IMR-90 (cell line): ENCODE measurements at regions not wholly inside any gene's neighbourhood (a gene's known extent, or its start where the extent isn't known, plus 50 kb on each side); places are given as distances from the start of the nearest gene placed in this dataset.

ENCODE experiments used
- ATAC-seq: fragments of 200-7000 bp; cut with Tn5 transposase; 2 replicates; pipeline ENCODE4 v1.9.1; 2020; ENCODE audit warnings: low read depth, mild to moderate bottlenecking, moderate library complexity
- BruUV-seq: library from RNA; stranded (reverse); fragments of 400-500 nt; replicated peaks from 2 replicates; lab custom pipeline; 2021; lab: Mats Ljungman, UMichigan
- CTCF ChIA-PET: fragments of 300-600 bp; formaldehyde crosslinking; extraction: SDS; loops from one replicate; lab custom pipeline; 2021; ENCODE audit warnings: antibody characterized with exemption; lab: Yijun Ruan, JAX
- POLR2A ChIA-PET: fragments of 300-600 bp; sonication (Branson Sonifier 250); formaldehyde crosslinking; loops from one replicate; lab custom pipeline; 2022; ENCODE audit warnings: antibody characterized with exemption; ENCODE audit not compliant: unreplicated experiment; lab: Charles Lee
- DNase-seq: peaks from one replicate; pipeline ENCODE4 v3.0.0; 2013
- H2AFZ ChIP-seq: replicated peaks from 2 replicates; pipeline ENCODE3; 2013; ENCODE audit warnings: low read length, mild to moderate bottlenecking; ENCODE audit not compliant: poor library complexity
- H2AK5ac ChIP-seq: 2 replicates; pipeline ENCODE4 v1.6.1; 2013; ENCODE audit warnings: low read depth, low read length, inconsistent platforms
- H2AK9ac ChIP-seq: replicated peaks from 2 replicates; pipeline ENCODE3; 2013; ENCODE audit warnings: mild to moderate bottlenecking, low read depth, low read length, moderate library complexity; ENCODE audit not compliant: poor library complexity
- H2BK120ac ChIP-seq: 2 replicates; pipeline ENCODE4 v1.6.1; 2013; ENCODE audit warnings: low read depth, low read length, inconsistent platforms
- H2BK15ac ChIP-seq: 3 replicates; pipeline ENCODE4 v1.6.1; 2013; ENCODE audit warnings: low read depth, low read length, inconsistent platforms
- H2BK20ac ChIP-seq: 2 replicates; pipeline ENCODE4 v1.6.1; 2013; ENCODE audit warnings: low read depth, mild to moderate bottlenecking, inconsistent platforms, low read length, moderate library complexity
- H2BK5ac ChIP-seq: 2 replicates; pipeline ENCODE4 v1.6.1; 2013; ENCODE audit warnings: mild to moderate bottlenecking, low read depth, low read length, inconsistent platforms; ENCODE audit not compliant: poor library complexity, severe bottlenecking
- H3K14ac ChIP-seq: replicated peaks from 2 replicates; pipeline ENCODE4 v1.6.1; 2013; ENCODE audit warnings: low read depth, low read length, inconsistent platforms
- H3K18ac ChIP-seq: 2 replicates; pipeline ENCODE4 v1.6.1; 2013; ENCODE audit warnings: low read depth, low read length, control low read depth
- H3K23ac ChIP-seq: 2 replicates; pipeline ENCODE4 v1.6.1; 2013; ENCODE audit warnings: low read depth, low read length, inconsistent platforms
- H3K27ac ChIP-seq: 2 replicates; pipeline ENCODE4 v1.5.1; 2013; ENCODE audit warnings: mild to moderate bottlenecking, control low read depth, low read length; ENCODE audit not compliant: insufficient read depth
- H3K27me3 ChIP-seq: 2 replicates; pipeline ENCODE4 v1.6.1; 2013; ENCODE audit warnings: low read length; ENCODE audit not compliant: control insufficient read depth, insufficient read depth
- H3K36me3 ChIP-seq: 2 replicates; pipeline ENCODE4 v1.6.1; 2013; ENCODE audit warnings: low read length, mixed read lengths; ENCODE audit not compliant: control insufficient read depth, insufficient read depth
- H3K4ac ChIP-seq: 2 replicates; pipeline ENCODE4 v1.6.1; 2013; ENCODE audit warnings: low read depth, low read length, inconsistent platforms
- H3K4me1 ChIP-seq: 2 replicates; pipeline ENCODE4 v1.6.1; 2013; ENCODE audit warnings: low read length, mixed read lengths; ENCODE audit not compliant: control insufficient read depth, insufficient read depth
- H3K4me2 ChIP-seq: 2 replicates; pipeline ENCODE4 v1.6.1; 2013; ENCODE audit warnings: low read depth, mild to moderate bottlenecking, control low read depth, low read length, moderate library complexity
- H3K4me3 ChIP-seq: 2 replicates; pipeline ENCODE4 v1.5.1; 2013; ENCODE audit warnings: low read depth, mild to moderate bottlenecking, control low read depth, low read length, moderate library complexity; ENCODE audit not compliant: insufficient read depth
- H3K56ac ChIP-seq: 2 replicates; pipeline ENCODE4 v1.6.1; 2013; ENCODE audit warnings: low read length, inconsistent platforms; ENCODE audit not compliant: insufficient read depth; ENCODE audit errors: extremely low read depth
- H3K79me1 ChIP-seq, 2 experiments: 2 replicates each; pipeline ENCODE4 v1.6.1; 2013; ENCODE audit warnings: low read length in 2 of 2, inconsistent platforms in 1 of 2, low read depth in 1 of 2
- H3K9ac ChIP-seq: 2 replicates; pipeline ENCODE4 v1.6.1; 2013; ENCODE audit warnings: low read depth, low read length, control low read depth
- H3K9me1 ChIP-seq: 2 replicates; pipeline ENCODE4 v1.6.1; 2013; ENCODE audit warnings: low read length, inconsistent platforms; ENCODE audit not compliant: insufficient read depth
- H3K9me3 ChIP-seq: 2 replicates; pipeline ENCODE4 v1.6.1; 2013; ENCODE audit warnings: low read length; ENCODE audit not compliant: control insufficient read depth, insufficient read depth
- H4K20me1 ChIP-seq: 2 replicates; pipeline ENCODE4 v1.6.1; 2013; ENCODE audit warnings: low read length, inconsistent platforms; ENCODE audit not compliant: insufficient read depth
- H4K5ac ChIP-seq: 2 replicates; pipeline ENCODE4 v1.6.1; 2013; ENCODE audit warnings: mild to moderate bottlenecking, low read depth, low read length, control low read depth
- H4K8ac ChIP-seq, 2 experiments: 2 replicates each; pipeline ENCODE4 v1.6.1; 2013; ENCODE audit warnings: low read depth in 2 of 2, low read length in 2 of 2, control low read depth in 1 of 2, inconsistent platforms in 1 of 2
- H4K91ac ChIP-seq: 2 replicates; pipeline ENCODE4 v1.6.1; 2013; ENCODE audit warnings: low read depth, low read length, inconsistent platforms; ENCODE audit not compliant: insufficient read depth
- CEBPB ChIP-seq: IDR thresholded peaks from 2 replicates; pipeline ENCODE4 v1.6.1; 2012; ENCODE audit warnings: low read depth, low read length, improper control_type of control experiment
- FOS ChIP-seq: fragments of 150-350 bp; IDR thresholded peaks from 2 replicates; pipeline ENCODE4 v1.6.1; 2016; ENCODE audit warnings: low read depth, low read length
- MAFK ChIP-seq: IDR thresholded peaks from 2 replicates; pipeline ENCODE4 v1.6.1; 2012; ENCODE audit warnings: low read depth, low read length, improper control_type of control experiment
- MXI1 ChIP-seq: IDR thresholded peaks from 2 replicates; pipeline ENCODE4 v1.6.1; 2012; ENCODE audit warnings: low read depth, mild to moderate bottlenecking, low read length, moderate library complexity, borderline replicate concordance
- WGBS, 2 experiments: methylation state at CpG; one replicate each; pipeline versions ENCODE4 v1.1.5 to v1.1.7; 2013; ENCODE audit warnings: missing lambda C conversion rate in 2 of 2; ENCODE audit not compliant: insufficient read length in 1 of 2; ENCODE audit errors: extremely low coverage in 2 of 2; 5-methylcytosine and 5-hydroxymethylcytosine counted together
- dilution Hi-C: fragments of 300-500 bp; cut with HindIII; formaldehyde crosslinking; loops from one replicate; pipeline ENCODE4 v1.14.3; 2018; ENCODE audit warnings: low sequenced_read_pairs; ENCODE audit not compliant: unreplicated experiment
- in situ Hi-C: fragments of 300-500 bp; cut with MboI; formaldehyde crosslinking; loops from 3 replicates; pipeline ENCODE4 v1.14.3; 2019; ENCODE audit warnings: low sequenced_read_pairs, inconsistent platforms, mixed read lengths
- intact Hi-C: fragments of 100-400 bp; cut with micrococcal nuclease; formaldehyde crosslinking; loops from 2 replicates; pipeline ENCODE4 v1.10.0; 2022
- TF ChIP-seq, protein P1 (sequence below): fragments of 150-350 bp; IDR thresholded peaks from 2 replicates; pipeline ENCODE4 v1.6.1; 2016; ENCODE audit warnings: low read depth, mild to moderate bottlenecking, low read length, moderate library complexity, borderline replicate concordance

DNA sequence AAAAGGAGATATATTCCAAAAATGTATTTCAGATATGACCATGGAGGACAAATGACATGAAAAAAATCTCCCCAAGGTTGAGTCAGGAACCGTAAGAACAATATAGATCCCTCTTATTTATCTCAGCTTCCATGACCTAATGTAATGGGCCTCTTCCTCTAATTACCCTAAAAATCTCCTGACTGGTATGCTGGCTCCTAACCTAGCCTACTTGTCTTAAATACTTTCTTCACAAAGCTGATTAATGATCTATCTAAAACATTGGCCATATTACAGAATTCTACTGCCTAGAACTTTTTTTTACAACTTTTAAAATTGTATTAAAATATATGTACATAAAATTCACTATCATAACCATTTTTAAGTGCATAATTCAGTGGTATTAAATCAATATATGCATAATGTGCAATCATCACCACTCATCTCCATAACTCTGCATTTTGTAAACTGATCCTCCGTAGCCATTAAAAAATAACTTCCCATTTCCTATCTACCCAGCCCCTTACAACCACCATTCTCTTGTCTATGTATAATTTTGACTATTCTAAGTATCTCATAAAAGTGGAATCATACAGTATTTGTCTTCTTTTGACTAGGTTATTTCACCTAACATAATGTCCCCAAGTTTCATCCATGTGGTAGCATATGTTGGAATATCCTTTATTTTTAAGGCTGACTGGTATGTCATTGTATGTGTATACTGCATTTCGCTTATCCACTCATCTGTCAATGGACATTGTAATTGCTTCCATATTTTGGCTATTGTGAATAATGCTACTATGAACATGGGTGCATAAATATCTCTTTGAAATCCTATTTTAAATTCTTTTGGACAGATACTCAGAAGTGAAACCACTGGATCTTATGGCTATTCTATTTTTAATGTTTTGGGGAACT, 464.6 kb downstream of the ADAMTS20 start:
- H3K4me3 ChIP-seq: no peak overlapping the region
- POLR2A ChIA-PET: no interaction called here
- no peaks in the 10 kb centered on the region for H4K20me1 ChIP-seq
- no peak overlapping the region for H2BK120ac ChIP-seq
- no peak overlapping the region for H3K4ac ChIP-seq
- DNase-seq (no peak), ATAC-seq (no peak)
- in situ Hi-C loops (no loop called here), dilution Hi-C loops (no loop called here), intact Hi-C loops (no loop called here)
- H2AK5ac ChIP-seq: no peak overlapping the region
- no peak overlapping the region for H2AK9ac ChIP-seq
- no peak overlapping the region for H3K9ac ChIP-seq
- H3K27me3 ChIP-seq: no peaks in the 10 kb centered on the region
- no peak overlapping the region for H3K14ac ChIP-seq
- H3K56ac ChIP-seq: no peak overlapping the region
- no CpG with 5 or more reads among the region's 3 CpGs for WGBS, 2 experiments
- H2BK15ac ChIP-seq: no peak overlapping the region
- no peaks in the 10 kb centered on the region for H3K4me1 ChIP-seq
- H3K4me2 ChIP-seq: no peak overlapping the region
- no peak overlapping the region for H3K23ac ChIP-seq
- no peak overlapping the region for H4K5ac ChIP-seq
- no peak overlapping the region for H4K8ac ChIP-seq
- no peaks in the 10 kb centered on the region for H3K79me1 ChIP-seq
- H2BK5ac ChIP-seq: no peak overlapping the region
- H3K9me1 ChIP-seq: no peaks in the 10 kb centered on the region
- no peak overlapping the region for H2AFZ ChIP-seq
- no TSS peak for BruUV-seq
- no peak overlapping the region for H2BK20ac ChIP-seq
- H4K91ac ChIP-seq: no peak overlapping the region
- H3K9me3 ChIP-seq: peaks cover 6% of the 10 kb centered on the region; the same call in 1 of the 2 replicates
- H3K36me3 ChIP-seq: no peaks in the 10 kb centered on the region
- no peak overlapping the region for H3K18ac ChIP-seq
- TF ChIP-seq, protein P1, sequence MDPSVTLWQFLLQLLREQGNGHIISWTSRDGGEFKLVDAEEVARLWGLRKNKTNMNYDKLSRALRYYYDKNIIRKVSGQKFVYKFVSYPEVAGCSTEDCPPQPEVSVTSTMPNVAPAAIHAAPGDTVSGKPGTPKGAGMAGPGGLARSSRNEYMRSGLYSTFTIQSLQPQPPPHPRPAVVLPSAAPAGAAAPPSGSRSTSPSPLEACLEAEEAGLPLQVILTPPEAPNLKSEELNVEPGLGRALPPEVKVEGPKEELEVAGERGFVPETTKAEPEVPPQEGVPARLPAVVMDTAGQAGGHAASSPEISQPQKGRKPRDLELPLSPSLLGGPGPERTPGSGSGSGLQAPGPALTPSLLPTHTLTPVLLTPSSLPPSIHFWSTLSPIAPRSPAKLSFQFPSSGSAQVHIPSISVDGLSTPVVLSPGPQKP: no peak
- TF ChIP-seq CEBPB (no peak), MXI1 (no peak), FOS (no peak), MAFK (no peak)
- H3K27ac ChIP-seq: no peak overlapping the region
- CTCF ChIA-PET: no interaction called here
